HL-60 (cell line): ENCODE measurements at regions not wholly inside any gene's neighbourhood (a gene's known extent, or its start where the extent isn't known, plus 50 kb on each side); places are given as distances from the start of the nearest gene placed in this dataset.

ENCODE experiments used
- DNase-seq, 2 experiments: peaks; one replicate each; pipeline ENCODE4 v3.0.0-alpha.2; 2010 to 2020; ENCODE audit warnings: low read depth in 1 of 2, low spot score in 1 of 2
- H3K27ac ChIP-seq: fragments of 250-450 bp; sonication (Bioruptor Pico); replicated peaks from 2 replicates; pipeline ENCODE4 v1.5.1; 2020; ENCODE audit warnings: mild to moderate bottlenecking, moderate library complexity
- H3K27me3 ChIP-seq: fragments of 250-450 bp; sonication (Bioruptor Pico); 2 replicates; pipeline ENCODE4 v1.5.1; 2021; ENCODE audit warnings: mild to moderate bottlenecking, moderate library complexity; ENCODE audit not compliant: insufficient read depth, poor library complexity, severe bottlenecking
- H3K4me3 ChIP-seq: replicated peaks from 2 replicates; pipeline ENCODE4 v1.5.1; 2011; ENCODE audit warnings: mild to moderate bottlenecking, control low read depth, low read length; ENCODE audit not compliant: insufficient read depth
- CTCF ChIP-seq: IDR thresholded peaks from one replicate; pipeline ENCODE4 v1.5.1; 2011; ENCODE audit warnings: low read length, control low read depth, inconsistent platforms; ENCODE audit not compliant: insufficient read depth
- GABPA ChIP-seq: IDR thresholded peaks from 2 replicates; pipeline ENCODE4 v1.6.1; 2012; ENCODE audit warnings: low read depth
- POLR2AphosphoS5 ChIP-seq: IDR thresholded peaks from 2 replicates; pipeline ENCODE4 v1.6.1; 2012; ENCODE audit warnings: low read depth
- REST ChIP-seq: IDR thresholded peaks from 2 replicates; pipeline ENCODE4 v1.6.1; 2012; ENCODE audit warnings: low read depth; ENCODE audit not compliant: insufficient replicate concordance
- SPI1 ChIP-seq: IDR thresholded peaks from 2 replicates; pipeline ENCODE4 v1.6.1; 2012; ENCODE audit warnings: low read depth, mild to moderate bottlenecking, borderline replicate concordance

GRCh38 chr9:78118742-78119473 is 87.3 kb upstream of the GNAQ start:
- DNase-seq = peak; percentile 58 to 85
- Histone ChIP-seq H3K27ac (peak overlapping the region; percentile 73), H3K27me3 (no peaks in the 10 kb centered on the region), H3K4me3 (no peak overlapping the region)
- peak; percentile 95 for TF ChIP-seq POLR2AphosphoS5
- no peak for TF ChIP-seq GABPA
- peak; percentile 98 for TF ChIP-seq SPI1

GRCh38 chr9:78115073-78115472 is 83.5 kb upstream of the GNAQ start:
- Histone ChIP-seq H3K27ac (no peak overlapping the region), H3K4me3 (no peak overlapping the region), H3K27me3 (no peaks in the 10 kb centered on the region)
- TF ChIP-seq CTCF (no peak), REST (no peak), SPI1 (no peak), POLR2AphosphoS5 (no peak), GABPA (no peak)
- DNase-seq = no peak

GRCh38 chr9:78114581-78114980 is 83.0 kb upstream of the GNAQ start:
- no peak overlapping the region for H3K4me3 ChIP-seq
- no peak for DNase-seq
- TF ChIP-seq GABPA (no peak), POLR2AphosphoS5 (no peak), SPI1 (no peak), REST (no peak)
- no peaks in the 10 kb centered on the region for H3K27me3 ChIP-seq
- H3K27ac ChIP-seq = no peak overlapping the region

GRCh38 chr9:78112406-78112805 is 80.8 kb upstream of the GNAQ start:
- DNase-seq = no peak
- TF ChIP-seq REST = no peak
- no peak for TF ChIP-seq GABPA
- TF ChIP-seq SPI1 = no peak
- no peak for TF ChIP-seq CTCF
- TF ChIP-seq POLR2AphosphoS5 = no peak
- Histone ChIP-seq H3K27me3 (no peaks in the 10 kb centered on the region), H3K4me3 (no peak overlapping the region), H3K27ac (no peak overlapping the region)
